ENCODE measurements at regions not wholly inside any gene's neighbourhood (a gene's known extent, or its start where the extent isn't known, plus 50 kb on each side); places are given as distances from the start of the nearest gene placed in this dataset.
A peak's percentile ranks its signal among the peaks of the same experiment; 100 is the strongest.

- Mint-ChIP-seq H3K9me3 (peaks cover 25% of the 10 kb centered on the region), H3K27me3 (no peaks in the 10 kb centered on the region), H3K36me3 (ENCODE audit: low read depth) (no peaks in the 10 kb centered on the region), H3K27ac (no peak overlapping the region), H3K4me3 (no peak overlapping the region), H3K4me1 (ENCODE audit: low read depth) (no peaks in the 10 kb centered on the region)
- intact Hi-C loops (cut with micrococcal nuclease): no loop called here
These were observed 461.8 kb downstream of the SUCLA2 start for GRCh38 chr13:47539317-47539716.

GRCh38 chr13:47523771-47524170 lies 477.3 kb downstream of the SUCLA2 start:
- H3K27ac Mint-ChIP-seq: no peak overlapping the region
- no peaks in the 10 kb centered on the region for H3K27me3 Mint-ChIP-seq

GRCh38 chr13:47521890-47522487 lies 479.1 kb downstream of the SUCLA2 start:
- Mint-ChIP-seq H3K9me3 (no peaks in the 10 kb centered on the region), H3K4me3 (no peak overlapping the region), H3K4me1 (ENCODE audit: low read depth) (peaks cover 16% of the 10 kb centered on the region), H3K36me3 (ENCODE audit: low read depth) (no peaks in the 10 kb centered on the region), H3K27ac (no peak overlapping the region), H3K27me3 (no peaks in the 10 kb centered on the region)
- intact Hi-C loops (cut with micrococcal nuclease): no loop called here

More at GRCh38 chr13:47523771-47524170, 477.3 kb downstream of the SUCLA2 start:
- peaks cover 16% of the 10 kb centered on the region for H3K4me1 Mint-ChIP-seq (ENCODE audit: low read depth)
- H3K36me3 Mint-ChIP-seq (ENCODE audit: low read depth): no peaks in the 10 kb centered on the region
- intact Hi-C loops (cut with micrococcal nuclease): no loop called here
- H3K4me3 Mint-ChIP-seq: no peak overlapping the region
- H3K9me3 Mint-ChIP-seq: no peaks in the 10 kb centered on the region

GRCh38 chr13:47519626-47520025 lies 481.4 kb downstream of the SUCLA2 start:
- H3K27me3 Mint-ChIP-seq: no peaks in the 10 kb centered on the region
- H3K27ac Mint-ChIP-seq: no peak overlapping the region
- H3K4me3 Mint-ChIP-seq: no peak overlapping the region
- intact Hi-C loops (cut with micrococcal nuclease): no loop called here
- peaks cover 12% of the 10 kb centered on the region for H3K9me3 Mint-ChIP-seq
- H3K4me1 Mint-ChIP-seq (ENCODE audit: low read depth): peaks cover 16% of the 10 kb centered on the region
- no peaks in the 10 kb centered on the region for H3K36me3 Mint-ChIP-seq (ENCODE audit: low read depth)

- Mint-ChIP-seq H3K9me3 (peaks cover 20% of the 10 kb centered on the region), H3K27ac (no peak overlapping the region), H3K4me3 (no peak overlapping the region), H3K27me3 (no peaks in the 10 kb centered on the region), H3K36me3 (ENCODE audit: low read depth) (no peaks in the 10 kb centered on the region), H3K4me1 (ENCODE audit: low read depth) (peaks cover 16% of the 10 kb centered on the region)
- intact Hi-C loops (cut with micrococcal nuclease): no loop called here
These were observed 482.5 kb downstream of the SUCLA2 start for GRCh38 chr13:47518530-47518929.

GRCh38 chr13:47511647-47512046 lies 489.4 kb downstream of the SUCLA2 start:
- H3K4me1 Mint-ChIP-seq (ENCODE audit: low read depth): no peaks in the 10 kb centered on the region
- H3K4me3 Mint-ChIP-seq: no peak overlapping the region
- H3K36me3 Mint-ChIP-seq (ENCODE audit: low read depth): no peaks in the 10 kb centered on the region
- H3K27me3 Mint-ChIP-seq: no peaks in the 10 kb centered on the region
- no peak overlapping the region for H3K27ac Mint-ChIP-seq
- intact Hi-C loops (cut with micrococcal nuclease): no loop called here
- H3K9me3 Mint-ChIP-seq: peaks cover 20% of the 10 kb centered on the region

GRCh38 chr13:47508527-47509228 lies 492.4 kb downstream of the SUCLA2 start:
- no peaks in the 10 kb centered on the region for H3K9me3 Mint-ChIP-seq
- H3K4me1 Mint-ChIP-seq (ENCODE audit: low read depth): no peaks in the 10 kb centered on the region
- no peaks in the 10 kb centered on the region for H3K27me3 Mint-ChIP-seq
- H3K36me3 Mint-ChIP-seq (ENCODE audit: low read depth): no peaks in the 10 kb centered on the region
- intact Hi-C loops (cut with micrococcal nuclease): no loop called here
- no peak overlapping the region for H3K27ac Mint-ChIP-seq
- no peak overlapping the region for H3K4me3 Mint-ChIP-seq

- Mint-ChIP-seq H3K9me3 (no peaks in the 10 kb centered on the region), H3K27me3 (no peaks in the 10 kb centered on the region), H3K4me3 (no peak overlapping the region), H3K36me3 (ENCODE audit: low read depth) (no peaks in the 10 kb centered on the region), H3K4me1 (ENCODE audit: low read depth) (peaks cover 27% of the 10 kb centered on the region), H3K27ac (no peak overlapping the region)
- intact Hi-C loops (cut with micrococcal nuclease): no loop called here
These were observed 497.6 kb downstream of the SUCLA2 start for GRCh38 chr13:47503475-47503874.

- Mint-ChIP-seq H3K9me3 (no peaks in the 10 kb centered on the region), H3K27ac (peak overlapping the region; percentile 9), H3K4me3 (no peak overlapping the region), H3K27me3 (no peaks in the 10 kb centered on the region), H3K36me3 (ENCODE audit: low read depth) (no peaks in the 10 kb centered on the region), H3K4me1 (ENCODE audit: low read depth) (peaks cover 37% of the 10 kb centered on the region)
- intact Hi-C loops (cut with micrococcal nuclease): no loop called here
These were observed 498.9 kb downstream of the SUCLA2 start for GRCh38 chr13:47502166-47502565.

GRCh38 chr13:47499358-47500150 lies 501.5 kb downstream of the SUCLA2 start:
- Mint-ChIP-seq H3K27me3 (no peaks in the 10 kb centered on the region), H3K9me3 (no peaks in the 10 kb centered on the region), H3K36me3 (ENCODE audit: low read depth) (no peaks in the 10 kb centered on the region), H3K4me1 (ENCODE audit: low read depth) (peaks cover 37% of the 10 kb centered on the region), H3K4me3 (no peak overlapping the region), H3K27ac (peak overlapping the region; percentile 37)
- intact Hi-C loops (cut with micrococcal nuclease): no loop called here

GRCh38 chr13:47484548-47484947 lies 516.5 kb downstream of the SUCLA2 start:
- H3K27me3 Mint-ChIP-seq: no peaks in the 10 kb centered on the region
- H3K4me3 Mint-ChIP-seq: no peak overlapping the region
- no peaks in the 10 kb centered on the region for H3K9me3 Mint-ChIP-seq
- peaks cover 25% of the 10 kb centered on the region for H3K4me1 Mint-ChIP-seq (ENCODE audit: low read depth)
- no peak overlapping the region for H3K27ac Mint-ChIP-seq
- intact Hi-C loops (cut with micrococcal nuclease): no loop called here
- H3K36me3 Mint-ChIP-seq (ENCODE audit: low read depth): no peaks in the 10 kb centered on the region

- H3K4me1 Mint-ChIP-seq (ENCODE audit: low read depth): peaks cover 25% of the 10 kb centered on the region
- no peak overlapping the region for H3K27ac Mint-ChIP-seq
- H3K9me3 Mint-ChIP-seq: no peaks in the 10 kb centered on the region
- no peak overlapping the region for H3K4me3 Mint-ChIP-seq
- intact Hi-C loops (cut with micrococcal nuclease): no loop called here
- no peaks in the 10 kb centered on the region for H3K27me3 Mint-ChIP-seq
- no peaks in the 10 kb centered on the region for H3K36me3 Mint-ChIP-seq (ENCODE audit: low read depth)
These were observed 519.5 kb downstream of the SUCLA2 start for GRCh38 chr13:47481536-47481935.

GRCh38 chr13:47480951-47481350 lies 520.1 kb downstream of the SUCLA2 start:
- no peaks in the 10 kb centered on the region for H3K9me3 Mint-ChIP-seq
- H3K4me3 Mint-ChIP-seq: no peak overlapping the region
- peaks cover 25% of the 10 kb centered on the region for H3K4me1 Mint-ChIP-seq (ENCODE audit: low read depth)
- H3K27ac Mint-ChIP-seq: no peak overlapping the region
- H3K36me3 Mint-ChIP-seq (ENCODE audit: low read depth): no peaks in the 10 kb centered on the region
- no peaks in the 10 kb centered on the region for H3K27me3 Mint-ChIP-seq
- intact Hi-C loops (cut with micrococcal nuclease): no loop called here

- Mint-ChIP-seq H3K27ac (no peak overlapping the region), H3K27me3 (no peaks in the 10 kb centered on the region)
- intact Hi-C loops (cut with micrococcal nuclease): no loop called here
These were observed 521.0 kb downstream of the SUCLA2 start for GRCh38 chr13:47480121-47480520.

More at GRCh38 chr13:47480121-47480520, 521.0 kb downstream of the SUCLA2 start:
- H3K9me3 Mint-ChIP-seq: no peaks in the 10 kb centered on the region
- peaks cover 25% of the 10 kb centered on the region for H3K4me1 Mint-ChIP-seq (ENCODE audit: low read depth)
- H3K4me3 Mint-ChIP-seq: no peak overlapping the region
- H3K36me3 Mint-ChIP-seq (ENCODE audit: low read depth): no peaks in the 10 kb centered on the region

Data from dendritic cell treated with granulocyte-macrophage colony-stimulating factor and Interleukin-4, amounts not matched to agents 40 ng/mL and 50 ng/mL, for 4 days (primary cell).